ENCODE measurements at regions not wholly inside any gene's neighbourhood (a gene's known extent, or its start where the extent isn't known, plus 50 kb on each side); places are given as distances from the start of the nearest gene placed in this dataset.

GRCh38 chr13:59157181-59157580 is 1006.5 kb downstream of the DIAPH3 start (continued):
- TF ChIP-seq ZNF407 (CRISPR knock-in tag; IDR thresholded peaks at IDR 0.05; ENCODE audit: not compliant biosample characterization) = no peak
- no peak for TF ChIP-seq BATF2 (CRISPR knock-in tag; IDR thresholded peaks at IDR 0.05)
- no peak for TF ChIP-seq JARID2 (CRISPR knock-in tag; IDR thresholded peaks at IDR 0.05; ENCODE audit: insufficient replicate concordance)
- no peak for TF ChIP-seq FOXC1 (CRISPR knock-in tag; IDR thresholded peaks at IDR 0.05; ENCODE audit: borderline replicate concordance)
- no peak for TF ChIP-seq ZBTB34 (CRISPR knock-in tag; IDR thresholded peaks at IDR 0.05)
- no peak for TF ChIP-seq HNRNPL (IDR thresholded peaks at IDR 0.05; ENCODE audit: low read depth, low read length)
- TF ChIP-seq THRA (CRISPR knock-in tag; IDR thresholded peaks at IDR 0.05; ENCODE audit: borderline replicate concordance) = no peak
- no peak for TF ChIP-seq FOXP4 (CRISPR knock-in tag; IDR thresholded peaks at IDR 0.05)
- no peak for TF ChIP-seq IKZF5 (CRISPR knock-in tag; IDR thresholded peaks at IDR 0.05)
- TF ChIP-seq, protein P1, sequence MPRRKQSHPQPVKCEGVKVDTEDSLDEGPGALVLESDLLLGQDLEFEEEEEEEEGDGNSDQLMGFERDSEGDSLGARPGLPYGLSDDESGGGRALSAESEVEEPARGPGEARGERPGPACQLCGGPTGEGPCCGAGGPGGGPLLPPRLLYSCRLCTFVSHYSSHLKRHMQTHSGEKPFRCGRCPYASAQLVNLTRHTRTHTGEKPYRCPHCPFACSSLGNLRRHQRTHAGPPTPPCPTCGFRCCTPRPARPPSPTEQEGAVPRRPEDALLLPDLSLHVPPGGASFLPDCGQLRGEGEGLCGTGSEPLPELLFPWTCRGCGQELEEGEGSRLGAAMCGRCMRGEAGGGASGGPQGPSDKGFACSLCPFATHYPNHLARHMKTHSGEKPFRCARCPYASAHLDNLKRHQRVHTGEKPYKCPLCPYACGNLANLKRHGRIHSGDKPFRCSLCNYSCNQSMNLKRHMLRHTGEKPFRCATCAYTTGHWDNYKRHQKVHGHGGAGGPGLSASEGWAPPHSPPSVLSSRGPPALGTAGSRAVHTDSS (CRISPR knock-in tag; conservative IDR thresholded peaks at IDR 0.05) = no peak

Data from HepG2 (cell line).